Naive B cell (primary cell): ENCODE measurements at regions not wholly inside any gene's neighbourhood (a gene's known extent, or its start where the extent isn't known, plus 50 kb on each side); places are given as distances from the start of the nearest gene placed in this dataset.

Source experiments
- ATAC-seq, 2 donors: fragments of 150-1000 bp; cut with Tn5 transposase; 2 replicates each; pipeline ENCODE4 v1.10.0; 2021; ENCODE audit warnings: low read depth in 2 of 2, mild to moderate bottlenecking in 2 of 2, moderate library complexity in 2 of 2
- DNase-seq: peaks from one replicate; pipeline ENCODE4 v3.0.0; 2022
- H3K27ac Mint-ChIP-seq, 6 donors: one replicate each; pipeline ENCODE4 v1.8.0; 2020 to 2022; ENCODE audit warnings: mild to moderate bottlenecking in 6 of 6, mixed read lengths in 6 of 6, moderate library complexity in 5 of 6, inconsistent platforms in 2 of 6
- H3K27me3 Mint-ChIP-seq, 3 donors: one replicate each; pipeline ENCODE4 v1.8.0; 2021 to 2022; ENCODE audit warnings: mixed read lengths in 3 of 3, mild to moderate bottlenecking in 1 of 3
- H3K36me3 Mint-ChIP-seq, 2 donors: one replicate each; pipeline ENCODE4 v1.8.0; 2020 to 2022; ENCODE audit warnings: mixed read lengths in 2 of 2, inconsistent platforms in 1 of 2, mild to moderate bottlenecking in 1 of 2
- H3K4me1 Mint-ChIP-seq, 3 donors: one replicate each; pipeline ENCODE4 v1.8.0; 2020 to 2022; ENCODE audit warnings: mixed read lengths in 3 of 3, inconsistent platforms in 1 of 3, mild to moderate bottlenecking in 1 of 3, moderate library complexity in 1 of 3
- H3K4me3 Mint-ChIP-seq, 8 donors: one replicate each; pipeline ENCODE4 v1.8.0; 2020 to 2022; ENCODE audit warnings: mild to moderate bottlenecking in 8 of 8, mixed read lengths in 8 of 8, moderate library complexity in 8 of 8, inconsistent platforms in 2 of 8
- H3K9me3 Mint-ChIP-seq, 7 donors: one replicate each; pipeline ENCODE4 v1.8.0; 2020 to 2022; ENCODE audit warnings: mixed read lengths in 7 of 7, mild to moderate bottlenecking in 5 of 7, inconsistent platforms in 2 of 7, moderate library complexity in 1 of 7

DNA sequence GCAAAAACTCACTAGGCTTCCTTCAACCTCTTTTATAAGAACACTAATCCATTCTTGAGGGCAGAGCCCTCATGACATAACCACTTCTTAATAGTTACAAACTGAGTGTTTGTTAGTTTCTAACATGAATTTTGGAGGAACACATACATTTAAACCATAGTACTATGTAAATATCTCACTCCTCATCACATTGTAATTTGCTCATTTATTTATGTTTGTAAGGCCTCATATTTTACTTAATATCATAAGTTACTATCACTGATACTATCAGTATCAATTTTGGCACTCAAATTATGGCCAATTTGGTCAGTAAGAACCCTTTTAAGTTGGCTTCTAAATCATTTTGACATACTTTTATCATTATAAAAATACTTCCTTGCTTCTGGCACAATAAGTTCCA is 603.1 kb downstream of the ZEB2 start:
- H3K36me3 Mint-ChIP-seq, result peaks cover 7 to 19% of the 10 kb centered on the region in 2 donors
- no peak overlapping the region for H3K4me3 Mint-ChIP-seq
- no peaks in the 10 kb centered on the region for H3K4me1 Mint-ChIP-seq
- H3K9me3 Mint-ChIP-seq, result peaks cover 11 to 32% (median 21%) of the 10 kb centered on the region in 7 donors
- H3K27me3 Mint-ChIP-seq, result peaks cover 0 to 5% (median 0%) of the 10 kb centered on the region in 3 donors
- ATAC-seq (no peak), DNase-seq (no peak)
- no peak overlapping the region for H3K27ac Mint-ChIP-seq

DNA sequence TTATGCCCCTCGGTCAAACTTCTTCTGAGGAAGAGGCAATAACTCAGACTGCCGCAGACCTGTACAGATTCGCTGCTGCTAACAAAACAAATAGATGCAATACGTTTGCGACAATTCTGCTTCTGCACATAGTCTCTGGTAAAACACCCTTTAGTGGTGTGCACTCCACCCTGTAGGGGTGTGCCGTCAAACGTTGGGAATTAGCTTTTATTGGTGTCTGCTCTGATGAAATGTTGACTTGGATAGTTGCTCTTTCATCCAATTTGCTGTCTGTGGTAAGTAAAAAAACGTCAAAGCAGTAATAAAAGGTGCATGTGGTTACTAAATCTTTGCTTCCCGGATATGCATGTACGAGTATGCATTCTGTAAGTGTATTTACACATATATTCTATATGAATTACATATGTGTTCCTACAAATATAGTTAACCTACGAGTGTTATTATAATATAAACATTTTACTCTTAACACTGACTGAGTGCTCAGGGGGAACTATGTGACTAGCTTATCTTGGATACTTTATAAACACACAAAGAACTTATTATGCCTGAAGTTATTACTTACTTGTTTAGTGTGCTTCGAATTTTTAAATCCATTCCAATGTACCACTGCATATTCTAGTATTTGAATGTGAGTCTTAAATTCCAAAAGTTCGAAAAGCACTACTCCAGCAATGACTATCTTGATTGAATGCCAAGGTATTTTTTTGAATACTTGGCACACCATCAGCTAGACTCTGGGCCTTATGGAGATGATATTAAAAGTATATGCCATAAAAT is 610.2 kb downstream of the ZEB2 start:
- H3K4me3 Mint-ChIP-seq, result no peak overlapping the region
- H3K27me3 Mint-ChIP-seq, result peaks cover 0 to 6% (median 5%) of the 10 kb centered on the region in 3 donors
- H3K36me3 Mint-ChIP-seq, result no peaks in the 10 kb centered on the region
- DNase-seq, result no peak
- H3K4me1 Mint-ChIP-seq, result no peaks in the 10 kb centered on the region
- H3K9me3 Mint-ChIP-seq, result no peaks in the 10 kb centered on the region
- H3K27ac Mint-ChIP-seq, result no peak overlapping the region
- ATAC-seq, result no peak

DNA sequence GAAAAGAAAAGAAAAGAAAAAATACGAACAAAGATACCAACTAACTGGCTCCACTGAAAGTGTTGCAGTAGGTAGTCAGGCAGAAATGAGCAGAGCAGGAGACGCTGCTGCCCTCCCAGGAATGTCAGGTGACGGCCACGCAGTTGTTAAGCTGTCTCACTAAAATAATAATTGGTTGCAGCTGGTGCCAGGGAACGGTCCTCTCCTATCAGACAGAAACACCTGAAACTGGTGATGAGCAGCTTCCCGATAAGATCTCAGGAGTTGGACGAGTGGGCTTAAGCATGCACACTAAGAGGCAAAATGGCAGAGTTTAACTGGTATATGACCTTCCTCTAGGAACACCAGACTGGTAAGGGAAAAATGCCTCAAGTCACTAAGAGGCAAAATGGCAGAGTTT is 611.1 kb downstream of the ZEB2 start:
- Mint-ChIP-seq H3K4me3 (no peak overlapping the region), H3K4me1 (no peaks in the 10 kb centered on the region), H3K27me3 (peaks cover 0 to 6% (median 5%) of the 10 kb centered on the region in 3 donors), H3K27ac (no peak overlapping the region), H3K9me3 (no peaks in the 10 kb centered on the region), H3K36me3 (no peaks in the 10 kb centered on the region)
- ATAC-seq (no peak), DNase-seq (no peak)

- H3K27ac Mint-ChIP-seq, result peak overlapping the region in 1 of 6 donors; percentile 24
- no peak overlapping the region for H3K4me3 Mint-ChIP-seq
- DNase-seq (no peak), ATAC-seq (no peak)
- no peaks in the 10 kb centered on the region for H3K4me1 Mint-ChIP-seq
- no peaks in the 10 kb centered on the region for H3K9me3 Mint-ChIP-seq
- H3K36me3 Mint-ChIP-seq, result no peaks in the 10 kb centered on the region
- peaks cover 0 to 6% (median 2%) of the 10 kb centered on the region in 3 donors for H3K27me3 Mint-ChIP-seq
Observed at GRCh38 chr2:143907801-143908200, 612.1 kb downstream of the ZEB2 start.

DNA sequence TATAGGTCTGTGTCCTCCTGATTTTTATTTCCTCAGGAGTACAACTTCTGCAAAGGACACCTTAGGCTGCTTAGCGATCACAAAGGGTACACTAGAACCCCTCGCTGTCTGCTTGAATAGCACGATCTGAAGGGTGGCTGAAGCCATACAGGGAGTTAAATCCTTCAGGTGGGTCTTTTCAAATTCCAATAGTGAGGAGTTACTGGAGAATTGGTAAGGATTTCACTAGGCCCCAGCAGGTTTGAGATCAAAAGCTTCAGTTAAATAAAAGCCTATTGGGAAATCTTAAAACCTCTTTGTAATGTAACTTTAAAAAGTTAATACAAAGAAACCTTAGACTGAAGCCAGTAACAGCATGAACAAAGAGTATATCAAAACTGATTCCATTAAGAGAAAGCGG is 613.1 kb downstream of the ZEB2 start:
- peaks cover 0 to 6% (median 0%) of the 10 kb centered on the region in 3 donors for H3K27me3 Mint-ChIP-seq
- H3K4me3 Mint-ChIP-seq, result no peak overlapping the region
- H3K36me3 Mint-ChIP-seq, result no peaks in the 10 kb centered on the region
- H3K27ac Mint-ChIP-seq, result no peak overlapping the region
- H3K9me3 Mint-ChIP-seq, result no peaks in the 10 kb centered on the region
- DNase-seq (no peak), ATAC-seq (no peak)
- H3K4me1 Mint-ChIP-seq, result no peaks in the 10 kb centered on the region

GRCh38 chr2:143905587-143905986 is 614.3 kb downstream of the ZEB2 start:
- DNase-seq (no peak), ATAC-seq (no peak)
- Mint-ChIP-seq H3K9me3 (no peaks in the 10 kb centered on the region), H3K27me3 (peaks cover 0 to 6% (median 0%) of the 10 kb centered on the region in 3 donors), H3K4me3 (no peak overlapping the region), H3K27ac (no peak overlapping the region), H3K36me3 (no peaks in the 10 kb centered on the region), H3K4me1 (no peaks in the 10 kb centered on the region)

DNA sequence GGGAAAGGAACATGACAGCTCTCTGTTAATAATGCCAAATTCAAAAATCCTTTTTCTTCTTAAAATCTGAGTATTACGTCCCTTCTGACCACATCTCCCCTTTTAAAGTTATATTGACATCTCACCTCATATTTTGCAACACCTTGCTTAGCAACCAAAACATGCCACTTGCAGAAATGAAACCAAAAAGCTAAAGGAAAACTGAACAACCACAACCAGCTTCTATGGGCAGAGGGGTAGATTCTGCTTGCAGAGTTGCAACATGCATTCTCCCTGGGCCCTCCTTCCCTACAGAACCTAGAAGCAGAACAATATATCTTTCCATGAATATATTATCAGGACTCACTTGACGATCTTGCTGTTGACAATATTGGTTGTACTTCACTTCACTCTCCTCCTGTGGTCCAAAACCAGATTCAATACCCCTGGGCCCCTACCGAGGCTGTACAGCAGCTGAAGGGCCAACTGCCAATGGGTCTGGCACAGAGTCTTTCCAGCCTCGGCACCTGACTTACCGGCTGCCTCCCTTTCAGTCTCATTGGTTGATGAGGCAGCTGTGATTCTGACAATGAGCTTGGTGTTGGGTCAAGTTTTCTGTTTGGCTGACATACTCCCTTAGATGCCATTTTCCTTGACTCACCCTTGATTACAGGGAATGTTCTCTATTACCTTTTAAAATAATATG is 616.6 kb downstream of the ZEB2 start:
- H3K27me3 Mint-ChIP-seq, result peaks cover 0 to 3% (median 0%) of the 10 kb centered on the region in 3 donors
- ATAC-seq (no peak), DNase-seq (no peak)
- H3K36me3 Mint-ChIP-seq, result no peaks in the 10 kb centered on the region
- H3K4me3 Mint-ChIP-seq, result peak overlapping the region in 1 of 8 donors; percentile 68
- H3K9me3 Mint-ChIP-seq, result no peaks in the 10 kb centered on the region
- no peaks in the 10 kb centered on the region for H3K4me1 Mint-ChIP-seq
- H3K27ac Mint-ChIP-seq, result no peak overlapping the region

DNA sequence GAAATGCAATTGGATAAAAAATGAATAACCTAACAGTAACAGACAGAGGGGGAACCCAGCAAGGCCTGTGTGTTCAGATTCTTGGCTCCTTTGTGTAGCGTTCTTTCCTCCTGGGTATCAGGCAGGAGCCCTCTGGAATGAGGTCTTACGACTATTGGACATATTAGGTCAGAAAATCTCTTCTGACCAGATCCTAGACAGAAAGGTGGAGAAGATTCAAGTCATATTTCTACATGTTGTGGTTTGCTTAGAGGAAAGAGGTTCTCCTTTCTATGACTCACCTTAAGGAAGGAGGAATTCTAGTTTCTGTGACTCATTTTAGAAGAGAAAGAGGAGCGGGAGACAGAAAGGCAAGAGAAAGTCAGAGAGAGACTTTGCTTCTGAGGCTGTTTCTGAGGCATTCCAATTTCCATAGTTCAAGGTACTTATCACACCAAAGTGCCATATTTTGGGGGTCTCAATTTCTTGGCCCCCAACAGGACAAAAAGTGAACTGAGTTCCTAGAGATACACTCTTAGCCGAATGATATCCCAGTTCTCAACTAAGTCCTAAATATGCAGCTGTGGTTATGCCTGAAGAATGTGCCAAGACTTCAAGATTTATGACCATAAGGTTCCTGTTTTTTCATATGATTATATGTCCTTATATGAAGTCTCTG is 618.6 kb downstream of the ZEB2 start:
- DNase-seq (no peak), ATAC-seq (no peak)
- Mint-ChIP-seq H3K27me3 (peaks cover 0 to 3% (median 0%) of the 10 kb centered on the region in 3 donors), H3K36me3 (no peaks in the 10 kb centered on the region), H3K27ac (no peak overlapping the region), H3K9me3 (no peaks in the 10 kb centered on the region), H3K4me3 (no peak overlapping the region), H3K4me1 (no peaks in the 10 kb centered on the region)

- Mint-ChIP-seq H3K27me3 (peaks cover 0 to 3% (median 0%) of the 10 kb centered on the region in 3 donors), H3K4me3 (no peak overlapping the region), H3K4me1 (no peaks in the 10 kb centered on the region), H3K27ac (no peak overlapping the region), H3K36me3 (no peaks in the 10 kb centered on the region), H3K9me3 (no peaks in the 10 kb centered on the region)
- ATAC-seq (no peak), DNase-seq (no peak)
Observed at GRCh38 chr2:143899987-143900386, 619.9 kb downstream of the ZEB2 start.

DNA sequence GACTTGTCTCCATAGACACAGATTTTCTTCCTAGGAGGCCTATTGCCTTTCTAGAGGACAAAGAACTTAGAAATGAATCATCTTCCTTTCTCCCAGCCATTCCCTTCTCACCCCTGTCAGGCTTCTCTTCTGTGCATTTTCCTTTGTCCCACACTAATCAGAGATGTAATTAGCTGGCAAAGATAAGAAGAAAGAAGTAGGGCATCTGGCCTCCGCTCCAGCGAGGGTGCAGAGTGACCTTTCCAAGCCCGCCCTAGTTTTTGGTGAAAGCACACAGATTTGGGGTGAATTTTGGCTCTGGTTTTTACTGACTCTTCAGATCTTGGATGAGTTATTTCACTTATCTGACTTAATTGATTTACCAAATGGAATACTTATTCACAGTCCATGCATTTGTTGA is 626.5 kb downstream of the ZEB2 start:
- DNase-seq (no peak), ATAC-seq (no peak)
- no peaks in the 10 kb centered on the region for H3K9me3 Mint-ChIP-seq
- no peaks in the 10 kb centered on the region for H3K36me3 Mint-ChIP-seq
- H3K27me3 Mint-ChIP-seq, result no peaks in the 10 kb centered on the region
- no peak overlapping the region for H3K27ac Mint-ChIP-seq
- H3K4me3 Mint-ChIP-seq, result no peak overlapping the region
- no peaks in the 10 kb centered on the region for H3K4me1 Mint-ChIP-seq

DNA sequence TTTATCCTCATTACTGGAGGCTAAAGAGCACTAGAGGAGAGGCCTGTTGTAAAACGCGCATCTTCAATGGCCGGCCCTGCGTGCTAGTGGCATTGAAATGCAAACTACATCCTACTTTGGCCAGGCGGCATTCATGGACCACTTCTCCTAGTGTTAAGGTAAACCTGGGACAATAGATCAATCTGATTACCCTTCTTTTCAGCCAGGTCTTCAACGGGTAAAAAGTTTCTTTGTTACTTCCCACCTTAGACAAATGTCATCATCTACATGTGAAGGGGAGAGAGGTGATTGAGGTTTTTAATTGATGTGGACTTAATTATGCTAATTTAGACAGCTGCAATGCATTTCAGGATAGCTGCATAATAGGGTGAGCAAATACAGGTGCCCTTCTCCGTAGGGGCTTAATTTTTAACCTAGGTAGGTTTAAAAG is 628.0 kb downstream of the ZEB2 start:
- no peaks in the 10 kb centered on the region for H3K27me3 Mint-ChIP-seq
- ATAC-seq (no peak), DNase-seq (no peak)
- no peaks in the 10 kb centered on the region for H3K9me3 Mint-ChIP-seq
- no peaks in the 10 kb centered on the region for H3K4me1 Mint-ChIP-seq
- H3K4me3 Mint-ChIP-seq, result no peak overlapping the region
- H3K27ac Mint-ChIP-seq, result no peak overlapping the region
- H3K36me3 Mint-ChIP-seq, result no peaks in the 10 kb centered on the region

GRCh38 chr2:143890798-143891197 is 629.1 kb downstream of the ZEB2 start:
- DNase-seq (no peak), ATAC-seq (no peak)
- H3K4me1 Mint-ChIP-seq, result no peaks in the 10 kb centered on the region
- H3K36me3 Mint-ChIP-seq, result no peaks in the 10 kb centered on the region
- no peaks in the 10 kb centered on the region for H3K9me3 Mint-ChIP-seq
- no peaks in the 10 kb centered on the region for H3K27me3 Mint-ChIP-seq
- H3K27ac Mint-ChIP-seq, result no peak overlapping the region
- no peak overlapping the region for H3K4me3 Mint-ChIP-seq

GRCh38 chr2:143889216-143889615 is 630.7 kb downstream of the ZEB2 start:
- ATAC-seq (no peak), DNase-seq (no peak)
- Mint-ChIP-seq H3K27me3 (no peaks in the 10 kb centered on the region), H3K4me3 (no peak overlapping the region), H3K9me3 (no peaks in the 10 kb centered on the region), H3K4me1 (no peaks in the 10 kb centered on the region), H3K27ac (no peak overlapping the region), H3K36me3 (no peaks in the 10 kb centered on the region)

DNA sequence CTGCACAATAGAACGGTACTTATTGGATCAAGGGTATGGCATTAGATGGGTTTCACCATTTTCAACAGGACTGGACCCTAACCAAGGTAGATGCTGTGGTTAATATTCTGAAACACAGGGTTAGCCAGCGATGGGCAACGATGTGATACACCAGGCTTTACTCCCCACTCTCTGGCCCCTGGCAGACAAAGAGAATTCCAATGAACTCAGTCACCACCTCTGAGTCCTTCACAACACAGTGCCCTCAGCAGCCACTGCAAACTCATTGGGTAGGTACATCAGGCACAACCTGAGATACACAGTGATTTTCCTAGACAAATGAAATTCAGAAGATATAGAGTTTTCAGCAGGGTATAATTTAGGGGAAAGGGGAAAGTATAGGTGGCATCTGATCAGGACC is 634.5 kb downstream of the ZEB2 start:
- DNase-seq, result no peak
- H3K27me3 Mint-ChIP-seq, result no peaks in the 10 kb centered on the region
- no peak overlapping the region for H3K4me3 Mint-ChIP-seq
- H3K9me3 Mint-ChIP-seq, result no peaks in the 10 kb centered on the region
- H3K27ac Mint-ChIP-seq, result no peak overlapping the region
- ATAC-seq, result no peak
- H3K36me3 Mint-ChIP-seq, result no peaks in the 10 kb centered on the region
- H3K4me1 Mint-ChIP-seq, result no peaks in the 10 kb centered on the region
